Fibroblast of skin of right biceps (primary cell): ENCODE measurements at regions not wholly inside any gene's neighbourhood (a gene's known extent, or its start where the extent isn't known, plus 50 kb on each side); places are given as distances from the start of the nearest gene placed in this dataset.

Experiments
- DNase-seq: peaks from one replicate; pipeline ENCODE4 v3.0.0-alpha.2; 2013

- peak; percentile 84 for DNase-seq
Observed at GRCh38 chr2:43084699-43085091, 141.7 kb downstream of the ZFP36L2 start.

- DNase-seq, result peak; percentile 91
Observed at GRCh38 chr2:43083710-43084698, 142.4 kb downstream of the ZFP36L2 start.

GRCh38 chr2:43082903-43083677 is 143.3 kb downstream of the ZFP36L2 start:
- peak; percentile 41 for DNase-seq

- peak; percentile 97 for DNase-seq
Observed at GRCh38 chr2:43082111-43082894, 144.1 kb downstream of the ZFP36L2 start.

GRCh38 chr2:43081131-43081765 is 145.2 kb downstream of the ZFP36L2 start:
- no peak for DNase-seq

GRCh38 chr2:43080571-43081021 is 145.8 kb downstream of the ZFP36L2 start:
- peak; percentile 33 for DNase-seq

- DNase-seq, result no peak
Observed at GRCh38 chr2:43078781-43079755, 147.3 kb downstream of the ZFP36L2 start.

GRCh38 chr2:43078301-43078700 is 148.1 kb downstream of the ZFP36L2 start:
- DNase-seq, result no peak

- no peak for DNase-seq
Observed at GRCh38 chr2:43077876-43078275, 148.5 kb downstream of the ZFP36L2 start.

GRCh38 chr2:43076676-43077075 is 149.7 kb downstream of the ZFP36L2 start:
- no peak for DNase-seq

- peak; percentile 96 for DNase-seq
Observed at GRCh38 chr2:43075811-43076585, 150.4 kb downstream of the ZFP36L2 start.

GRCh38 chr2:43075054-43075593 is 151.3 kb downstream of the ZFP36L2 start:
- DNase-seq, result peak; percentile 99

GRCh38 chr2:43074592-43075053 is 151.8 kb downstream of the ZFP36L2 start:
- DNase-seq, result no peak

GRCh38 chr2:43074052-43074451 is 152.4 kb downstream of the ZFP36L2 start:
- no peak for DNase-seq

- DNase-seq, result peak; percentile 81
Observed at GRCh38 chr2:43073401-43073825, 153.0 kb downstream of the ZFP36L2 start.

- DNase-seq, result peak; percentile 47
Observed at GRCh38 chr2:43071599-43072550, 154.5 kb downstream of the ZFP36L2 start.

GRCh38 chr2:43070676-43071502 is 155.5 kb downstream of the ZFP36L2 start:
- no peak for DNase-seq

- DNase-seq, result no peak
Observed at GRCh38 chr2:43070030-43070429, 156.4 kb downstream of the ZFP36L2 start.
